WTC11 (cell line): ENCODE measurements at regions not wholly inside any gene's neighbourhood (a gene's known extent, or its start where the extent isn't known, plus 50 kb on each side); places are given as distances from the start of the nearest gene placed in this dataset.

ENCODE experiments used
- ATAC-seq: fragments of 200-7000 bp; cut with Tn5 transposase; 2 replicates; pipeline ENCODE4 v1.10.0; 2021; ENCODE audit warnings: mild to moderate bottlenecking, moderate library complexity
- CTCF ChIA-PET: fragments of 300-600 bp; sonication (Branson Sonifier 250); formaldehyde crosslinking; loops from one replicate; lab custom pipeline; 2021; ENCODE audit warnings: antibody characterized with exemption; lab: Charles Lee
- POLR2A ChIA-PET: fragments of 350-600 bp; sonication (Branson Sonifier 250); formaldehyde crosslinking; loops from one replicate; lab custom pipeline; 2021; ENCODE audit warnings: antibody characterized with exemption; lab: Charles Lee
- DNase-seq: peaks from one replicate; pipeline ENCODE4 v3.0.0; 2021; ENCODE audit warnings: low spot score
- H3K27ac Mint-ChIP-seq: 2 replicates; pipeline ENCODE4 v1.8.0; 2021; ENCODE audit warnings: mixed read lengths
- H3K27me3 Mint-ChIP-seq: 2 replicates; pipeline ENCODE4 v1.8.0; 2021; ENCODE audit warnings: low read depth, mild to moderate bottlenecking, moderate library complexity, mixed read lengths
- H3K36me3 Mint-ChIP-seq: 2 replicates; pipeline ENCODE4 v1.8.0; 2021; ENCODE audit warnings: mixed read lengths
- H3K4me1 Mint-ChIP-seq: 2 replicates; pipeline ENCODE4 v1.8.0; 2022; ENCODE audit warnings: mixed read lengths
- H3K4me3 Mint-ChIP-seq: 2 replicates; pipeline ENCODE4 v1.8.0; 2021; ENCODE audit warnings: mild to moderate bottlenecking, moderate library complexity, mixed read lengths
- H3K9me3 Mint-ChIP-seq: 2 replicates; pipeline ENCODE4 v1.8.0; 2021; ENCODE audit warnings: mixed read lengths
- E2F1 ChIP-seq: sonication (generic); formaldehyde crosslinking; IDR thresholded peaks from 2 replicates; pipeline ENCODE4 v1.8.0; 2022; ENCODE audit warnings: mild to moderate bottlenecking, missing genetic modification reagents
- RORB ChIP-seq: fragments of 250-450 bp; sonication (Bioruptor Pico); IDR thresholded peaks from 2 replicates; pipeline ENCODE4 v1.9.0; 2021; ENCODE audit warnings: mild to moderate bottlenecking
- TEAD1 ChIP-seq: sonication (generic); formaldehyde crosslinking; IDR thresholded peaks from 2 replicates; pipeline ENCODE4 v1.8.0; 2022; ENCODE audit warnings: mild to moderate bottlenecking, missing genetic modification reagents
- TEAD4 ChIP-seq: sonication (generic); formaldehyde crosslinking; IDR thresholded peaks from 2 replicates; pipeline ENCODE4 v1.8.0; 2022; ENCODE audit warnings: mild to moderate bottlenecking, missing genetic modification reagents
- ZNF396 ChIP-seq: fragments of 250-450 bp; sonication (Bioruptor Pico); IDR thresholded peaks from 2 replicates; pipeline ENCODE4 v1.8.0; 2021; ENCODE audit warnings: mild to moderate bottlenecking, moderate library complexity, borderline replicate concordance
- TF ChIP-seq, protein P1 (sequence below): sonication (generic); formaldehyde crosslinking; IDR thresholded peaks from 2 replicates; pipeline ENCODE4 v1.8.1; 2022; ENCODE audit warnings: mild to moderate bottlenecking, missing genetic modification reagents, moderate library complexity, borderline replicate concordance
- TF ChIP-seq, protein P2 (sequence below): sonication (generic); formaldehyde crosslinking; IDR thresholded peaks from 2 replicates; pipeline ENCODE4 v1.8.0; 2022; ENCODE audit warnings: mild to moderate bottlenecking, missing genetic modification reagents
- TF ChIP-seq, protein P3 (sequence below): sonication (generic); formaldehyde crosslinking; IDR thresholded peaks from 2 replicates; pipeline ENCODE4 v1.8.0; 2022; ENCODE audit warnings: missing genetic modification reagents
- TF ChIP-seq, protein P4 (sequence below): fragments of 200-600 bp; IDR thresholded peaks from 2 replicates; pipeline ENCODE4 v1.8.0; 2022; ENCODE audit warnings: antibody characterized with exemption
- TF ChIP-seq, protein P5 (sequence below): fragments of 250-450 bp; sonication (Bioruptor Pico); IDR thresholded peaks from 2 replicates; pipeline ENCODE4 v1.9.0; 2021; ENCODE audit warnings: mild to moderate bottlenecking
- TF ChIP-seq, protein P6 (sequence below): sonication (generic); formaldehyde crosslinking; IDR thresholded peaks from 2 replicates; pipeline ENCODE4 v1.8.1; 2023; ENCODE audit warnings: mild to moderate bottlenecking, missing genetic modification reagents, borderline replicate concordance
- TF ChIP-seq, protein P7 (sequence below): sonication (generic); formaldehyde crosslinking; IDR thresholded peaks from 2 replicates; pipeline ENCODE4 v1.8.1; 2023; ENCODE audit warnings: mild to moderate bottlenecking, missing genetic modification reagents, moderate library complexity

DNA sequence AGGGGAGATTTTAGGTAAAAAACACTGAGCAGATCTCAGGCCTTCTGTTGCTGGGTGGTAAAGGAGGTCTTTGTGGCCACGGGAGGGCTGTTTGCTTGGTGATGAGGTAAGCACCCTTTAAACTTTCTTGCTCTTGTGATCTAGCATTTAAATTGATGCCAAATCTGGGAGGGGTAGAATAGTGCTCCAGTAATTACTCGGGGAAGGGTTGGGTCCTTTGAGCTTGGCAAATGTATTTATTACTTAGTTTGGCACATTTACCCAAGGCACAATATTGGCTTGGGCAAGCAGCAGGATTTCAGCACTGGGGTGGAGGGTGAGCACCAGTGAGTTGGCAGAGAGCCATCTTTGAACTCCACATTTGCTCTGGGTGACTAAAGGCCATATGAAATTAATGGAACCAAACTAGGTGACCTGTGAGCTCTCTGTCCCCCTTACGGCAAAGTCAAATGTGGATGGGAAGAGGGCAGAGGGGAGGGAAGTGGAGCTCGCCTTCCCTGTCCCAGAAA, 185.9 kb upstream of the ONECUT1 start:
- TF ChIP-seq, protein P1, sequence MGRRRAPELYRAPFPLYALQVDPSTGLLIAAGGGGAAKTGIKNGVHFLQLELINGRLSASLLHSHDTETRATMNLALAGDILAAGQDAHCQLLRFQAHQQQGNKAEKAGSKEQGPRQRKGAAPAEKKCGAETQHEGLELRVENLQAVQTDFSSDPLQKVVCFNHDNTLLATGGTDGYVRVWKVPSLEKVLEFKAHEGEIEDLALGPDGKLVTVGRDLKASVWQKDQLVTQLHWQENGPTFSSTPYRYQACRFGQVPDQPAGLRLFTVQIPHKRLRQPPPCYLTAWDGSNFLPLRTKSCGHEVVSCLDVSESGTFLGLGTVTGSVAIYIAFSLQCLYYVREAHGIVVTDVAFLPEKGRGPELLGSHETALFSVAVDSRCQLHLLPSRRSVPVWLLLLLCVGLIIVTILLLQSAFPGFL (CRISPR knock-in tag): no peak
- TF ChIP-seq, protein P2, sequence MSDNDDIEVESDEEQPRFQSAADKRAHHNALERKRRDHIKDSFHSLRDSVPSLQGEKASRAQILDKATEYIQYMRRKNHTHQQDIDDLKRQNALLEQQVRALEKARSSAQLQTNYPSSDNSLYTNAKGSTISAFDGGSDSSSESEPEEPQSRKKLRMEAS (CRISPR knock-in tag): no peak
- TF ChIP-seq ZNF396 (CRISPR knock-in tag): no peak
- TF ChIP-seq, protein P3, sequence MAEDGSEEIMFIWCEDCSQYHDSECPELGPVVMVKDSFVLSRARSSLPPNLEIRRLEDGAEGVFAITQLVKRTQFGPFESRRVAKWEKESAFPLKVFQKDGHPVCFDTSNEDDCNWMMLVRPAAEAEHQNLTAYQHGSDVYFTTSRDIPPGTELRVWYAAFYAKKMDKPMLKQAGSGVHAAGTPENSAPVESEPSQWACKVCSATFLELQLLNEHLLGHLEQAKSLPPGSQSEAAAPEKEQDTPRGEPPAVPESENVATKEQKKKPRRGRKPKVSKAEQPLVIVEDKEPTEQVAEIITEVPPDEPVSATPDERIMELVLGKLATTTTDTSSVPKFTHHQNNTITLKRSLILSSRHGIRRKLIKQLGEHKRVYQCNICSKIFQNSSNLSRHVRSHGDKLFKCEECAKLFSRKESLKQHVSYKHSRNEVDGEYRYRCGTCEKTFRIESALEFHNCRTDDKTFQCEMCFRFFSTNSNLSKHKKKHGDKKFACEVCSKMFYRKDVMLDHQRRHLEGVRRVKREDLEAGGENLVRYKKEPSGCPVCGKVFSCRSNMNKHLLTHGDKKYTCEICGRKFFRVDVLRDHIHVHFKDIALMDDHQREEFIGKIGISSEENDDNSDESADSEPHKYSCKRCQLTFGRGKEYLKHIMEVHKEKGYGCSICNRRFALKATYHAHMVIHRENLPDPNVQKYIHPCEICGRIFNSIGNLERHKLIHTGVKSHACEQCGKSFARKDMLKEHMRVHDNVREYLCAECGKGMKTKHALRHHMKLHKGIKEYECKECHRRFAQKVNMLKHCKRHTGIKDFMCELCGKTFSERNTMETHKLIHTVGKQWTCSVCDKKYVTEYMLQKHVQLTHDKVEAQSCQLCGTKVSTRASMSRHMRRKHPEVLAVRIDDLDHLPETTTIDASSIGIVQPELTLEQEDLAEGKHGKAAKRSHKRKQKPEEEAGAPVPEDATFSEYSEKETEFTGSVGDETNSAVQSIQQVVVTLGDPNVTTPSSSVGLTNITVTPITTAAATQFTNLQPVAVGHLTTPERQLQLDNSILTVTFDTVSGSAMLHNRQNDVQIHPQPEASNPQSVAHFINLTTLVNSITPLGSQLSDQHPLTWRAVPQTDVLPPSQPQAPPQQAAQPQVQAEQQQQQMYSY (CRISPR knock-in tag): no peak
- no peak for TF ChIP-seq TEAD4
- H3K27me3 Mint-ChIP-seq: no peaks in the 10 kb centered on the region; the same call in 1 of the 2 replicates
- H3K4me1 Mint-ChIP-seq: peaks cover 13% of the 10 kb centered on the region
- ChIA-PET POLR2A (no interaction called here), CTCF (no interaction called here)
- H3K36me3 Mint-ChIP-seq: no peaks in the 10 kb centered on the region
- no peak overlapping the region for H3K27ac Mint-ChIP-seq
- DNase-seq (no peak), ATAC-seq (no peak)
- H3K9me3 Mint-ChIP-seq: no peaks in the 10 kb centered on the region
- no peak overlapping the region for H3K4me3 Mint-ChIP-seq

GRCh38 chr15:52963865-52964264, 173.7 kb upstream of the ONECUT1 start:
- Mint-ChIP-seq H3K4me1 (peaks cover 19% of the 10 kb centered on the region), H3K36me3 (no peaks in the 10 kb centered on the region), H3K27ac (no peak overlapping the region; the same call in 1 of the 2 replicates), H3K9me3 (peaks cover 5% of the 10 kb centered on the region; the same call in 1 of the 2 replicates), H3K27me3 (no peaks in the 10 kb centered on the region), H3K4me3 (no peak overlapping the region)
- ATAC-seq: no peak
- ChIA-PET POLR2A (no interaction called here), CTCF (interaction anchor here (0.7 kb wide), 1 partner anchor 159 kb away, joined by 5 read pairs; no protein-coding TSS in a partner anchor)
- TF ChIP-seq TEAD1 (CRISPR knock-in tag) (no peak), RORB (CRISPR knock-in tag) (no peak), E2F1 (CRISPR knock-in tag) (no peak)
- TF ChIP-seq, protein P4, sequence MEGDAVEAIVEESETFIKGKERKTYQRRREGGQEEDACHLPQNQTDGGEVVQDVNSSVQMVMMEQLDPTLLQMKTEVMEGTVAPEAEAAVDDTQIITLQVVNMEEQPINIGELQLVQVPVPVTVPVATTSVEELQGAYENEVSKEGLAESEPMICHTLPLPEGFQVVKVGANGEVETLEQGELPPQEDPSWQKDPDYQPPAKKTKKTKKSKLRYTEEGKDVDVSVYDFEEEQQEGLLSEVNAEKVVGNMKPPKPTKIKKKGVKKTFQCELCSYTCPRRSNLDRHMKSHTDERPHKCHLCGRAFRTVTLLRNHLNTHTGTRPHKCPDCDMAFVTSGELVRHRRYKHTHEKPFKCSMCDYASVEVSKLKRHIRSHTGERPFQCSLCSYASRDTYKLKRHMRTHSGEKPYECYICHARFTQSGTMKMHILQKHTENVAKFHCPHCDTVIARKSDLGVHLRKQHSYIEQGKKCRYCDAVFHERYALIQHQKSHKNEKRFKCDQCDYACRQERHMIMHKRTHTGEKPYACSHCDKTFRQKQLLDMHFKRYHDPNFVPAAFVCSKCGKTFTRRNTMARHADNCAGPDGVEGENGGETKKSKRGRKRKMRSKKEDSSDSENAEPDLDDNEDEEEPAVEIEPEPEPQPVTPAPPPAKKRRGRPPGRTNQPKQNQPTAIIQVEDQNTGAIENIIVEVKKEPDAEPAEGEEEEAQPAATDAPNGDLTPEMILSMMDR: no peak
- TF ChIP-seq, protein P5, sequence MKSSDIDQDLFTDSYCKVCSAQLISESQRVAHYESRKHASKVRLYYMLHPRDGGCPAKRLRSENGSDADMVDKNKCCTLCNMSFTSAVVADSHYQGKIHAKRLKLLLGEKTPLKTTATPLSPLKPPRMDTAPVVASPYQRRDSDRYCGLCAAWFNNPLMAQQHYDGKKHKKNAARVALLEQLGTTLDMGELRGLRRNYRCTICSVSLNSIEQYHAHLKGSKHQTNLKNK (CRISPR knock-in tag): no peak
- TF ChIP-seq, protein P6, sequence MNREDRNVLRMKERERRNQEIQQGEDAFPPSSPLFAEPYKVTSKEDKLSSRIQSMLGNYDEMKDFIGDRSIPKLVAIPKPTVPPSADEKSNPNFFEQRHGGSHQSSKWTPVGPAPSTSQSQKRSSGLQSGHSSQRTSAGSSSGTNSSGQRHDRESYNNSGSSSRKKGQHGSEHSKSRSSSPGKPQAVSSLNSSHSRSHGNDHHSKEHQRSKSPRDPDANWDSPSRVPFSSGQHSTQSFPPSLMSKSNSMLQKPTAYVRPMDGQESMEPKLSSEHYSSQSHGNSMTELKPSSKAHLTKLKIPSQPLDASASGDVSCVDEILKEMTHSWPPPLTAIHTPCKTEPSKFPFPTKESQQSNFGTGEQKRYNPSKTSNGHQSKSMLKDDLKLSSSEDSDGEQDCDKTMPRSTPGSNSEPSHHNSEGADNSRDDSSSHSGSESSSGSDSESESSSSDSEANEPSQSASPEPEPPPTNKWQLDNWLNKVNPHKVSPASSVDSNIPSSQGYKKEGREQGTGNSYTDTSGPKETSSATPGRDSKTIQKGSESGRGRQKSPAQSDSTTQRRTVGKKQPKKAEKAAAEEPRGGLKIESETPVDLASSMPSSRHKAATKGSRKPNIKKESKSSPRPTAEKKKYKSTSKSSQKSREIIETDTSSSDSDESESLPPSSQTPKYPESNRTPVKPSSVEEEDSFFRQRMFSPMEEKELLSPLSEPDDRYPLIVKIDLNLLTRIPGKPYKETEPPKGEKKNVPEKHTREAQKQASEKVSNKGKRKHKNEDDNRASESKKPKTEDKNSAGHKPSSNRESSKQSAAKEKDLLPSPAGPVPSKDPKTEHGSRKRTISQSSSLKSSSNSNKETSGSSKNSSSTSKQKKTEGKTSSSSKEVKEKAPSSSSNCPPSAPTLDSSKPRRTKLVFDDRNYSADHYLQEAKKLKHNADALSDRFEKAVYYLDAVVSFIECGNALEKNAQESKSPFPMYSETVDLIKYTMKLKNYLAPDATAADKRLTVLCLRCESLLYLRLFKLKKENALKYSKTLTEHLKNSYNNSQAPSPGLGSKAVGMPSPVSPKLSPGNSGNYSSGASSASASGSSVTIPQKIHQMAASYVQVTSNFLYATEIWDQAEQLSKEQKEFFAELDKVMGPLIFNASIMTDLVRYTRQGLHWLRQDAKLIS: no peak
- TF ChIP-seq, protein P7, sequence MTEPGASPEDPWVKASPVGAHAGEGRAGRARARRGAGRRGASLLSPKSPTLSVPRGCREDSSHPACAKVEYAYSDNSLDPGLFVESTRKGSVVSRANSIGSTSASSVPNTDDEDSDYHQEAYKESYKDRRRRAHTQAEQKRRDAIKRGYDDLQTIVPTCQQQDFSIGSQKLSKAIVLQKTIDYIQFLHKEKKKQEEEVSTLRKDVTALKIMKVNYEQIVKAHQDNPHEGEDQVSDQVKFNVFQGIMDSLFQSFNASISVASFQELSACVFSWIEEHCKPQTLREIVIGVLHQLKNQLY (CRISPR knock-in tag): no peak
- no peak for DNase-seq
